ENCODE measurements at regions not wholly inside any gene's neighbourhood (a gene's known extent, or its start where the extent isn't known, plus 50 kb on each side); places are given as distances from the start of the nearest gene placed in this dataset.

GRCh38 chr13:59274958-59275727, 888.6 kb downstream of the DIAPH3 start (continued):
- TF ChIP-seq MAX (IDR thresholded peaks at IDR 0.05) (no peak), ATF3 (IDR thresholded peaks at IDR 0.05) (no peak), JUND (IDR thresholded peaks at IDR 0.05) (no peak), SP1 (IDR thresholded peaks at IDR 0.05) (no peak)

GRCh38 chr13:59276436-59276835, 887.3 kb downstream of the DIAPH3 start:
- H3K9ac ChIP-seq (ENCODE audit: low read depth in 1 of 2, low read length in 2 of 2), result no peak overlapping the region
- TF ChIP-seq RXRA (IDR thresholded peaks at IDR 0.05), result no peak
- TF ChIP-seq HNF4G (IDR thresholded peaks at IDR 0.05), result no peak
- TF ChIP-seq CTCF (IDR thresholded peaks at IDR 0.05; ENCODE audit: low read depth, low read length, missing input control), result no peak
- no peak for TF ChIP-seq EGR1 (IDR thresholded peaks at IDR 0.05; ENCODE audit: low read depth in 2 of 2)
- no peak for TF ChIP-seq FOXA1 (IDR thresholded peaks at IDR 0.05)
- TF ChIP-seq FOXA2 (IDR thresholded peaks at IDR 0.05), result no peak
- TF ChIP-seq TAF1 (conservative IDR thresholded peaks at IDR 0.05), result no peak
- TF ChIP-seq RAD21 (IDR thresholded peaks at IDR 0.05), result no peak
- TF ChIP-seq MAX (IDR thresholded peaks at IDR 0.05), result no peak
- no peak for TF ChIP-seq ZBTB33 (IDR thresholded peaks at IDR 0.05)
- no peak for TF ChIP-seq REST (IDR thresholded peaks at IDR 0.05)
- no peak for TF ChIP-seq ATF3 (IDR thresholded peaks at IDR 0.05)
- no peak for TF ChIP-seq JUND (IDR thresholded peaks at IDR 0.05)
- no peak for TF ChIP-seq GABPA (IDR thresholded peaks at IDR 0.05 in 1 of 2, conservative IDR thresholded peaks at IDR 0.05 in 1 of 2)
- TF ChIP-seq NR2F2 (IDR thresholded peaks at IDR 0.05), result no peak
- TF ChIP-seq SP1 (IDR thresholded peaks at IDR 0.05), result no peak
- no peak overlapping the region for H3K27ac ChIP-seq (ENCODE audit: low read depth in 1 of 2, low read length in 2 of 2)
- no peaks in the 10 kb centered on the region for H3K36me3 ChIP-seq (ENCODE audit: control insufficient read depth in 4 of 4, insufficient read depth in 3 of 4, low read depth in 1 of 4, low read length in 3 of 4)
- peaks cover 0 to 4% (median 0%) of the 10 kb centered on the region in 4 donors for H3K9me3 ChIP-seq (ENCODE audit: control insufficient read depth in 4 of 4, low read length in 3 of 4)
- H3K4me1 ChIP-seq (ENCODE audit: control insufficient read depth in 4 of 4, insufficient read depth in 4 of 4, low read length in 3 of 4), result no peaks in the 10 kb centered on the region
- no peak overlapping the region for H3K4me3 ChIP-seq (ENCODE audit: low read depth in 1 of 3, low read length in 3 of 3)
- no peak for DNase-seq (ENCODE audit: low spot score)
- H3K27me3 ChIP-seq (ENCODE audit: control insufficient read depth in 4 of 4, insufficient read depth in 4 of 4, low read length in 3 of 4), result peaks cover 0 to 3% (median 0%) of the 10 kb centered on the region in 4 donors
